ENCODE measurements at regions not wholly inside any gene's neighbourhood (a gene's known extent, or its start where the extent isn't known, plus 50 kb on each side); places are given as distances from the start of the nearest gene placed in this dataset.
"Not testable (repeated sequence)": the region's sequence is repeated elsewhere in the genome, so short reads cannot be mapped to it uniquely, and the experiment has no call there.

DNA sequence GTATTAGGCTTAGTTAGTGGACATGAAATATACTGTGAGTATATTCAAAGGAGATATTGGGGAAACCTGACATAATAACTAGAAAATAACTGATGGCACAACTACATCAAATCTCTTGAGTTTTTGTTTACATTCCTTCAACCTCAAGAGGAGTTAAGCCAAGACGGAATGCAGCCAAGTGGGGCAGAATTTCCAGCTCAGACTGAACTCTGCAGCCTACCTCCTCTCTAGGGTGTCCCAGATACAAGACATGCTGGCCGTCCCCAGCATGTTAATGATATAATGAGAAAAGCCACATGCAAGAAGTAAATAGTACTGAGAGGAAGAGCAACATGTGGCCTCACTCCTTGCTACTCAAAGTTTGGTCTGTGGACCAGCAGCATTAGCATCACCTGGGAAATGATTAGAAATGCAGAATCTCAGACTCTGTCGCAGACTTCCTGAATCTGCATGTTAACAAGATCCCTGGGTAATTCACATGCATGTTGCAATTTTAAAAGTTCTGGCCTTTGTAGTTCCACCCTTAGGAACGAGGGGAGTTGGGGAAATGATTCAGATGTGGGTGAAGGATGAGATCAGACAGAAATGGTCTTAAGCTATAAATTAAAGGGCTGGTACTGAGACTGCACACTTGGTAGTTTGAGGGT is 118.4 kb upstream of the CACUL1 start:
- no peak for DNase-seq

DNA sequence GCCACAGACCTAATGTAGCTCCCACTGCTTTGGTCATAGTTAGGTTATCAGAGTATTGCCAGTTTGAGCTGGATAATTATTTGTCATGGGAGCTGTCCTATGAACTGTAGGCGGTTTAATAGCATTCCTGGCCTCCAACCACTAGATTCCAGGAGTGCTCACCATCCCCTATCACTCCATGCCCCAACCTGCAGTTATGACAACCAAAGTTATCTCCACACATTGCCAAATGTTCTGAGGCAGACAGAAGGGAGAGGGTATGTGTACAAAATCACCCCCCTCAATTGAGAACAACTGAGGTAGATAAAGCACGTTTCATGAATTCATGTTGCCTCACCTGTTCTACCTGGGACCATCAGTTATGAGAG is 119.0 kb upstream of the CACUL1 start:
- DNase-seq, result no peak

DNA sequence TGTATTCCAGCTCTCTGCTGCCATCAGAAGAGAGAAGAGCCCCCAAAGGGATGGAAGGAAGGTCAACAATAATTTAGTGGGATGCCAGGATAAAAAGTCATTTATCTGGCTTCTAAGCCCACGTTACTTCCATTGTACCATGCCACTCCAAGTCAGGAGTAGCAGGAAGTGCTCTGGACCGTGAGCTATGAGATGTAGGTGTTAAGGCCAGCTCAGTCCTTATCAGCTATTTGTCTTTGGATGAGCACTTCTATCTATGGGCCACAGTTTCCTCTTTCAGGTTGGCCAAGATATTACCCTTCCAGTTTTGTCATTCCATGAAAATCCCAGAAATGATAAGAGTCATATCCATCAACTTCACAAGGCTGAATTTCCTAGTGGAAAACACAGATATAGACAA is 119.4 kb upstream of the CACUL1 start:
- DNase-seq, result no peak

DNA sequence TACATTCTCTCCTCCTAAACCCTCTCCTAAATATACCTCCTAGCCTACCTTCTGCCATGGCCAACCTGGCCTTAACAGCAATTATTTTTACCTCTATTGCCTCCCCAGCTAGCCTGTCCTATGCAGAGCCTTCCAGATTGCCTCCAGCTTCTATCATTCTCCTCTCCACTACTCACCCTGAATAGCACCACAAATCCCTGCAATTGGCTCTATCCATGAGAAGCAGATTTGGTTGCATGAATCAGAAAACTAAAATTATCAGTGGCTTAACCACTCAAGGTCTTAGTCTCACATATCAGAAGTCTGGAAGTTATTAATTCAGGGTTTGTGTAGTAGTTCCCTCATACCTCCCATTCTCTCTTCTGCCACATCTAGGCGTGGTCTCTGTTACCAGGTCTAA is 120.3 kb upstream of the CACUL1 start:
- no peak for DNase-seq

DNA sequence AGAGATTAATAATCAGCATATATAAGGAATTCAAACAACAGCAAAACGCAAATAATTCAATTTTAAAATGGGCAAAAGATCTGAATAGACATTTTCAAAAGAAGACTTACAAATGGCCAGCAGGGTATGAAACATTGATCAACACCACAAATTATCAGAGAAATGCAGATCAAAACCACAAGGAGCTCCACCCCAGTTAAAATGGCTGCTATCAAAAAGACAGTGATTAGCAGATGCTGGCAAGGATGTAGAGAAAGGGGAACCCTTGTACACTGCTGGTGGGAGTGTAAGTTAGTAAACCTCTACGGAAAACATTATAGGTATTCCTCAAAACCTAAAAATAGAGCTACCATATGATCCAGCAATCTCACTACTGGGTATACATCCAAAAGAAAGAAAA is 128.0 kb upstream of the CACUL1 start:
- no peak for DNase-seq

DNA sequence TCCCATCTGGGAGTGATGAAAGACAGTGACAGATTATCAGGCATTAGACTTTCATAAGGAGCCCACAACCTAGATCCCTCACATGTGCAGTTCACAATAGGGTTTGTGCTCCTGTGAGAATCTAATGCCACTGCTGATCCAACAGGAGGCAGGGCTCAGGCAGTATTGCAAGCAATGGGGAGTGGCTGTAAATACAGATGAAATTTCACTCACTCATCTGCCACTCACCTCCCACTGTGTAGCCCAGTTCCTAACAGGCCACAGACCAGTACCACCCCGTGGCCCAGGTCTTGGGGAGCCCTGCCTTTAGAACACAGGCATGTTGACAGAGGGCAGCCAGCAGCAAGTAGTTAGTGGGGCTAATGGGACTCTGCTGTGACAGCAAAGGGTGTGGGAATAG is 137.3 kb upstream of the NANOS1 start:
- no peak for DNase-seq

DNA sequence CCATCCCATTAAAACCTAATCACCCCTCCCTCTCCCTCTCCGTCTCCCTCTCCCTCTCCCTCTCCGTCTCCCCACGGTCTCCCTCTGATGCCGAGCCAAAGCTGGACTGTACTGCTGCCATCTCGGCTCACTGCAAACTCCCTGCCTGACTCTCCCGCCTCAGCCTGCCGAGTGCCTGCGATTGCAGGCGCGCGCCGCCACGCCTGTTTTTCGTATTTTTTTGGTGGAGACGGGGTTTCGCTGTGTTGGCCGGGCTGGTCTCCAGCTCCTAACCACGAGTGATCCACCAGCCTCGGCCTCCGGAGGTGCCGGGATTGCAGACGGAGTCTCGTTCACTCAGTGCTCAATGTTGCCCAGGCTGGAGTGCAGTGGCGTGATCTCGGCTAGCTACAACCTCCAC is 134.6 kb upstream of the NANOS1 start:
- DNase-seq, result not testable (repeated sequence)

DNA sequence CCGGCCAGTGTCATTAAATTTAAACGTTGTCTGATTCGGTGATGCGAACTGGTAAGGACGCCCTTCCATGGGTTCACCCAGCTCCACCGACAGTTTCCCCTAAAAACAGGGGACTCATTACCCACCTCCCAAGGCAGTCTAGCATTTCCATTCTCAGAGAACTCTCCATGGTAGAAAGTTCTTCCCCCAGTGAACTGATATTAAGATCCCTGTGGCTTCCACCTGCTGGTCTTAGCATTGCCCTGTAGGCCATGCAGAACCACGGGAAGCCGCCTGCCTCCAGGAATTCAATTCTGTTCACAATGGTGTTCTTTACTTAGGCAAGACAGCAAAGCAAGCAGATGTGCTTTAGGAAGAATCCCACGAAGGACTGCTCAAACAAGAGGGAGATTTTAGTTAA is 128.9 kb upstream of the NANOS1 start:
- DNase-seq, result no peak

DNA sequence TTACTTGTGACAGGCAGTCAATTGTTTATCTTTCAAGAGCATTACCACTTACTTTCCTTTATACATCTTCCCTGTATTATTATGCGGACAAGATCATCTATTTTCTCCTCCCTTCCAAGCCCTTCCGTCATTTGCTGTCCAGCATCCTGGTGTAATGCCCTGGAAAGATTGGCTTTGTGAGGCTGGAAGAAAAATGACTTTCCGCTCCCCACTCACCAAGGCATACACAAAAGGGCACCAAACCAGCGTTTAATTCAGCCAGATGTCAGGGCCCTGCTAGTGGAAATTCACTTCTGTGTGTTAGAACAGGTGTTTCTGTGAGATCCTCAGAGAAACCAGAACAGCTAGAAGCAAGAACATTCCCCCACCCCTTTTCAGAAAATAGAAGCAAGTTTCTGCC is 128.1 kb upstream of the NANOS1 start:
- no peak for DNase-seq

DNA sequence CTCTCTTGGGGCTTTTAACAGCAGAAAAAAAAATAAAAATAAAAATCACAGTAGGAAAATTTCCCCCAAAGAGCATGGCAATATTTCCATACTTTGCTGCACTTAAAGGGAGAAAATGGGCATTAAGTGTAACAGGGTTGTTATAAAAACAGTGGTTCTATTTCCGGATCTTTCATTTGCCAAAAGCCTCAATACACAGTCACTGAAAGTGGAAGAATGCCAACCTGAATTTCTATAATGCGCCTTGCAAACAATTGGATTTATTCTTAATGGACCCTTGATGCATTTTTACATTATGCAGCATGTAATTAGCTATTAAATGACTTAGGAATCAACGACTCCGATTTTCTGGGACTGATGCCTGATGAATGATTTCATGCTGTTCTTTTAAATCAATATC is 127.6 kb upstream of the NANOS1 start:
- DNase-seq, result no peak

DNA sequence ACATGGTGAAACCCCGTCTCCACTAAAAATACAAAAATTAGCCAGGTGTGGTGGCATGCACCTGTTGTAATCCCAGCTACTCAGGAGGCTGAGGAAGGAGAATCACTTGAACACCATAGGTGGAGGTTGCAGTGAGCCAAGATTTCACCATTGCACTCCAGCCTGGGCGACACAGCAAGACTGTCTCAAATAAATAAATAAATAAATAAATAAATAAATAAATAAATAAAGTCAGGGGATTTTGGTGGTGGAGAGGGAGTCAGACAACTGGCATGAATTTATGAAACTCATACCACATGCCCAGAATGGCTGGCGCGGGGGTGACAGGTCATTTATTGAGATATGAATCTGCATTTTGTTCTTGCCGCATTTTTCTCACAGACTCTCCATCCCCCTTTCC is 126.9 kb upstream of the NANOS1 start:
- not testable (repeated sequence) for DNase-seq

DNA sequence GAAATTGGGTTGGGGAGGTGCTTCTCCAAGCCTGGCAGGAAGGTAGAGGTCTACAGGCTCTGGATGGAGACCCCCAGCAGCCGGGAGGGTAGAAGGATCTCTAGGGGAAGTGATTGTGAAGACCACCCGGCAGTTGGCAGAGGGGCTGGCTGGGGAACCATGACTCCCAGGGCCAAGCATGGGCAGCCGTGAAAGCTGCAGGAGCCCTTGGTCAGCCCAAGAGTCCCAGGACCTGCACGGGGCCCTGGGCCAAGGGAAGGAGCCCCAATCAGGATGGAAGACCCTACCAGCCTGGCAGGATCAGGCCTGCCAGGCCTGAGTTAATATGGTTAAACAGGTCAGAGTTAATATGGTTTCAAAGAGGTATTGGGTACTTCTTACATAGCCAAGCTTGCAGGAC is 126.3 kb upstream of the NANOS1 start:
- no peak for DNase-seq

DNA sequence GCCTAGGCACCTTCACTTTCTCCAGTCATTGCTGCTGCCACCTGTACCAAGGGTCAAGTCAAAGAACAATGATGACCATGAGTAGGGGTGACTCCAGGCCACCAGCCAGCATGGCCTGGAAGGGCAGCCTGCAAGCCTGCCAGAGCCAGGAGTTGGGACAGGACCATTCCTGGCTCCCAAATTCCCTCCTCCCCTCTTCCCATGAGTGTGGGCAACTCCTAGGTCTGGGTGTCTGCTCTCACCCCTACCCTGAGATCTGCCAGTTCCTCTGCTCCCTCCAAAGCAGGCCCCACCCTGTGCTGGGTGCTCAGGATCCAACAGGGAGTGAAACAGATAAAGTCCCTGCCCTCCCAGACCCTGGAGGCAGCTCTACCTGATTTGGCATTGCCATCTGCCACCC is 125.8 kb upstream of the NANOS1 start:
- no peak for DNase-seq

DNA sequence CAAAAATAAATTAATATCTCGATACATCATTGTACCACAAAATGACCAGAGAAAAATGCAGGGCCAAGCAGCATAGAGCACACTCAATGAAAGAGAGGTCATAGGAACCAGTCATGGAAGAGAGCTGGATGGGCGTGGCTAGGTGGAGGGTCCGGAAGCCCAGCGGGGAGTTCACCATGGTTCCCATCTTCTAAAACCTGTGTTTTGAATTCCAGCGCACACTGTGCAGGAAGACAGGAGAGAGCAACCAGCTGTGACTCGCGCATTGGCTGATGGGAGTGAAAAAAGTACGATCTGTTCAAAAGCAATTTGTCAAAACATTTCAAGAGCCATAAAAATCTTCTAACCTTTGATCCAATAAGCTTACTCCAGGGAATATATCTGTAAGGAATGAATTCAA is 125.2 kb upstream of the NANOS1 start:
- no peak for DNase-seq

DNA sequence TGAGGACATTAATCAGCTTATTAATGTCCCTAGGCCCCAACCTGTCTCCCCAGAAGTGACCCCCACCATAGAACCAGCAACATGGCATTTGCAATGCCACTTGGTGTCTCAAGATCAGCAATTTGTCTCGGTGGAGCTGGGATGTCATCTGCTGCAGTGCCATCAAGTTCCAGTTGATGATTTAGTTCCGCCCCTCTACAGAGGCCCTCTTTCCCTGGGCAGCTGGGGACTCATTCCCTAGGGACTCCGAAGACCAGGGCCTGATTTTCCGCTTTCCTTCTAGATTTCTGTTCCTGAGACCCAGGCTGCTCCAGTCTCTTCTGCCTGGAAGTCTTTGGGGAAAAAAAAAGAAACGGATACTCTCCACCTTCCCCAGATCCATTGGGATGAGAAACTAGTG is 122.5 kb upstream of the NANOS1 start:
- DNase-seq, result no peak

DNA sequence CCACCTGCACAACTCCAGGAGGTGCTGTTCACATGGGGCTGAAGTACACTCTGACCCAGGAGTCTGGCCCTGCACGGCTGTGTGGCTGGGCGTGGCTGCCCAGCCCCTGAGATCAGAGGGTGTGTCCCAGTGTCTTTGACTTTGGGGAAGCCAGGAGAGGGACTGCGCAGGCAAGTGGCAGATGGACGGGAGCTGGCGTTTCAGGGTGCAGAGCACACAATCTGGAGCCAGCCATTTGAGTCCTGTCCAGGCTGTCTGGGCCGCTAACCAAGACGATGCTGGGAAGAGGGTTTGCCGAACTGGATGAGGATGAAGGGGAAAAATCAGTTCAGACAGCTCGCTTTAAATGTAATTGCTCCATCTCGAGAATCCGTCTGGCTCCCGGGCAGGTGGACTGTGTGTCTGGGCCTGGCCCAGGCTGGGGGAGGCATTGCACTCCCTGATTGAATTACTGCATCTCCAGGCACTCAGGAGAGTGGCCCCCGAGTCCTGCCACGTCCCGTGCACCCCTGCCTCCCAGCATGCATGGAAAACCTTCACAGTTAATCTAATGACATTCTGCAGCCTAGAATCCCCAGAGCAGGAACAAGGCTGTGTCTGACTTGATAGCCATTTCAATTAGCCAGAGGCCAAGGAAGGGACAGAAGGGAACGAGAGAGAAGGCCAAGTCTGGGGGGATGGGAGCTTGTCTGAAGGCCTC is 120.8 kb upstream of the NANOS1 start:
- no peak for DNase-seq

DNA sequence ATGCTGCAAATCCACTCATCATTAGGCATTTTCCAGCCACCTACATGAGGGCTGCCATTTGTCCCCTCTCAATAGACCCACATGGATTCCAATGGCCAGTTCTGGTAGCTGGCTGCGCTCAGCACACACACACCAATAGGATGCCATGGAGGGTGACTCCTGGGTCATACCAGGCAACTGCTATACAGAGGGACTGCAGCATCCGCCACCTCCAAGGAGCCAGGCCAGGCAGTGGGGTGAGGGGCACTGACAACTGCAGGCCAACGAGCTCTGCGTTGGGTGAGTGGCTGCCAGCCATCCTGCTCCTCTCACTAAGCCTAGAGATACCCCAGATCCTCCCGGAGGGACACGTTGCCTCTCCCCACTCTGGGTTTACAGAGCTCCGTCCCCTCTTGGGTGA is 118.8 kb upstream of the NANOS1 start:
- no peak for DNase-seq

DNA sequence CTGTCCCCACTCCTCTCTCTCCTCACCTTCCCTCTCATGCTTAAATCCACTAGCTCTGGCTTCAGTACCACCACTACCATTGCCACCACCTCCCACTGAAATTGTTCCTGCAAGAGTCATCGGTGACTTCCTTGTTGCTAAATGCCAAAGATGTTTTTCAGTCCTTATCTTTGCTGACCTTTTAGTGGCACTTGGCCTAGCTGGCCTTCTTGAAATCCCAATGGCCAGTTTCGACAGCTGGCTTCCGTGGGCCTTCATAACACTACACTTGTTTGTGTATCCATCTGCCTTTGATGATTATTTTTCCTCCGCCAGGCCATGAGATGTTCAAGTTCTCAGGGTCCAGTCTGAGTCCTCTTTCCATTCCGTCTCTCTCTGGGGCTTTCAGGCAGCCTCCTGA is 118.2 kb upstream of the NANOS1 start:
- DNase-seq, result no peak

DNA sequence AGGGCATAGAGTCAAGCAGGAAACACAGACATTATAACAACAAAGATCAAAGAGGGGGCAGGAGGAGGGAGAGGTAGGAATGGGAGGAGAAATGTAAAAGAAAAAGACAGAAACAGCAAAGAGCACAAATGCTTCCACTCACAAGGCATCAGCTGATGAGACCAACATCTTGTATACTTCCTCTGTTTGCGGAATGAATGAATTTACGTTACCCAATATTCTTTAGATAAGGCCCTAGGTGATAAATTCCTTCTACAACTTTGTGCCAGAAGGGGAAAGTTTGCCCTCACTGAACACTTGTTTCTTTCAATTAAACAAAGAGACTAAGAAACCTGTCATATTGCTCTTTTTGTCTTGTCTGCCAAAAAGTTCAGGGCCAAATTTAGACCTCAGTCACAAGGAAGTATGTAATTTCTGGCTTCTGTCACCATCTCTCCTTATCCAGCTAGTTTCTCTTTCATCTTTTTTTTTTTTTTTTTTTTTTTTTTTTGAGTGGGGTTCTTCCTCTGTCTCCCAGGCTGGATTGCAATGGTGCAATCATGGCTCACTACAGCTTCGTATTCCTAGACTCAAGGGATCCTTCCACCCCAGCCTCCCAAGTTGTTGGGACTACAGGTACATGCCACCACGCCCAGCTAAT is 116.4 kb upstream of the NANOS1 start:
- DNase-seq, result no peak

DNA sequence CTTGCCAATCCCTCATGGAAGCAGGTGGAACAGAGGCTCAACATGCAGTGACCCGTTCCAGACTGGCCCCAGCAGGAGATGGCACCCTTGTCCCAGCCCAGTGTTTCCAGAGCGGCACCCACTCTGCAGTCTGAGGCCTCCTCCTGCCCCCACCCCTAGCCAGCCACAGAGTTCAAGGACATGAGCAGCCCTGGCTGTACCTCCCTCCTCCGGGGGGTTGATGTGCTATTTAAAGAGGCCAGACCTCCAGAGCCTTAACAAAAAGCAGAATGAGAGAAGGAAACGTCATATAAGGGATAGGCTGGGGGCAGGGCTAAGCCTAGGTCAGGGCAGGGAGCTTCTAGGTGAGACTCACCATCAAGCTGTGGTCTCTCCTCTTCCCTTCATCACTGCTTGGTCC is 115.7 kb upstream of the NANOS1 start:
- no peak for DNase-seq

DNA sequence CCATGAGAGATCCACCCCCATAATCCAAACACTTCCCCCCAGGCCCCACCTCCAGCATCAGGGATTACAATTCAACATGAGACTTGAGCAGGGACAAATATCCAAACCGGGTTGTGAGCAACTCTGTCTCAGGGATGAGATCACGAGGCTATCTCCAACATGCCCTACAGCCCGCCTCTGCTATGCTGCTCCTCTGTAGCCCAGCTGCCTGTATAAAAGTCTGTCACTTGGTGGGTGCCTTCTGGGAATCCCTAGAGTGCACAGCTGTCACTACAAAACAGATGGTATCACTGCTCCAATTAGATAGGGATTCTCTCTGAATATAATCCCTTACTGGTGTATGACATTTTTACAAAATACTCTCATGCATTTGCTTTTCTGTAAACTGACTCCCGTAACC is 114.9 kb upstream of the NANOS1 start:
- no peak for DNase-seq

DNA sequence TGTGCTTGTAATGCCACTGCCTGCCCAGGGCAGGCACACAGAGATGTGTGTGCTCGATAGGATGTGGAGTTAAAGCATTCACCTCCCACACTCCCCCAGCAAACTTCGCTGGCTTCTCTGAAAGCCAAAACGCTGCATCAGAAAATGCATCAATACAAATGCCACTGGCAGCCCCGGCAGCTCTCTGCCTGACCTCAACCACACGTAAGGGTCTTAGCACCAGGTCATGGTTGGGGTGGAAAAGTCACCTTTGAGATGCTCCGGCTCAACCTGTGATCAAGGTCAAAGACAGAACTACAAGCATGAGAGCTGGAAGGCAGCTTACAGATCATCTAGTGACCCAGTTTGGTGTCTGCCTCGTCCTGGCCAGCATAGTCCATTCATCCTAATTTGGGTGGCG is 114.4 kb upstream of the NANOS1 start:
- no peak for DNase-seq

DNA sequence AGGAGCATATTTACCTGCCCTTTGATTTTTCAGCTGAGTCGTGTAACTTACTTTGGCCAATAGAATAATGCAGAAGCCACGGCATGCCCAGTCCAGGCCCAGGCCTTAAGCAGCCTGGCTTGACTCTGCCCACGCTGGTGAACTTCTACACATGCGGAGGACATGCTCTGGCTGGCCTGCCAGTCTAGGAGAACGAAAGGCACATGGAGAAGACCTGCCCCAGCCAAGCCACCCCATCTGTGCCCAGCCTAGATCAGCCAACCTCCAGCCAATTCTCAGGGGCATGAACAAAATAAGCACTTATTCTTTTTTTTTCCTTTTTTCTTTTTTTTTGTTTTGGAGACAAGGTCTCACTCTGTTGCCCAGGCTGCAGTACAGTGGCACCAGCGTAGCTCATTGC is 112.7 kb upstream of the NANOS1 start:
- no peak for DNase-seq

DNA sequence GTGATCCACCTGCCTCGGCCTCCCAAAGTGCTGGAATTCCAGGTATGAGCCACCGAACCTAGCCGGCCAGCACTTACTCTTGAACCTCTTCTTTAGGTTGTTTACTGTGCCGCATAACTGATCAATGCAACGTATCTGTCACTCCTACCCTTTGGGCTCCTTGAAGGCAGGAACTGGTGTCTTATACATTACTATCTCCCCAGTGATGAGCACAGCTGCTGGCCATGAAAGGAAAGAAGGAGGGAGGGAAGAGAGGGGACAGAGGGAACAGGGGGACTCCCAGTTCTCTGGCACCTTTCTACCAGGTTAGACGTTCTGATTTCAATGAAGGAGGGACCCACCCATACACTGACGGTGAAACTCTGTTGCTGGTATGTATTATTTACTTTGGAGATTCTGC is 111.8 kb upstream of the NANOS1 start:
- DNase-seq, result no peak

DNA sequence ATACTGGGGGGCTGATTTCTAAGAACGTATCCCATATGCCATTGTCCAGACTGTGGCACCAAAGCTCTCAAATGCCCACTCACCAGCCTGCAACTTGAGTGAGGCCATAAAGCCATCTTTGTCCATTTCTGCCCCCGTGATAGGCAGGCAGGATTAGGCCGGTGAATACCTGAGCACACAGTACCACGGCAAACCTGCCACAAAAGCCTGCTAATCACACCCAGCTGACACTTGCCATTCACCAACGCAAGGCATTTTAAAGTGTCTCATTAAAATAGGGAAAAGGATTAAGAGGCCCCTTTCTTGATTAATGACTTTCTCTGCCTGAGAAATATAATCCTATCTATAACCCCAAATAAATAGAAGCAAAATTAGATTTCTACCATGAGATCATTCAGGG is 111.4 kb upstream of the NANOS1 start:
- no peak for DNase-seq

Data from NCI-H774 (cell line).